ENCODE measurements at regions not wholly inside any gene's neighbourhood (a gene's known extent, or its start where the extent isn't known, plus 50 kb on each side); places are given as distances from the start of the nearest gene placed in this dataset.

GRCh38 chr5:152464048-152464447 is 59.0 kb upstream of the NMUR2 start:
- no peak for TF ChIP-seq EZH2 (IDR thresholded peaks at IDR 0.05)
- TF ChIP-seq POLR2AphosphoS5 (IDR thresholded peaks at IDR 0.05; ENCODE audit: borderline replicate concordance, low read depth, low read length), result no peak
- TF ChIP-seq FOXP2 (optimal IDR thresholded peaks at IDR 0.05; ENCODE audit: control extremely low read depth, extremely low read length, insufficient read depth), result no peak

All from SK-N-MC (cell line).